T-helper 2 cell (primary cell): ENCODE measurements at regions not wholly inside any gene's neighbourhood (a gene's known extent, or its start where the extent isn't known, plus 50 kb on each side); places are given as distances from the start of the nearest gene placed in this dataset.
"Not testable (repeated sequence)": the region's sequence is repeated elsewhere in the genome, so short reads cannot be mapped to it uniquely, and the experiment has no call there.

ENCODE experiments used
- DNase-seq, 5 experiments: peaks; one replicate each; pipeline versions ENCODE4 v3.0.0 to v3.0.0-alpha.2; 2012 to 2022

DNA sequence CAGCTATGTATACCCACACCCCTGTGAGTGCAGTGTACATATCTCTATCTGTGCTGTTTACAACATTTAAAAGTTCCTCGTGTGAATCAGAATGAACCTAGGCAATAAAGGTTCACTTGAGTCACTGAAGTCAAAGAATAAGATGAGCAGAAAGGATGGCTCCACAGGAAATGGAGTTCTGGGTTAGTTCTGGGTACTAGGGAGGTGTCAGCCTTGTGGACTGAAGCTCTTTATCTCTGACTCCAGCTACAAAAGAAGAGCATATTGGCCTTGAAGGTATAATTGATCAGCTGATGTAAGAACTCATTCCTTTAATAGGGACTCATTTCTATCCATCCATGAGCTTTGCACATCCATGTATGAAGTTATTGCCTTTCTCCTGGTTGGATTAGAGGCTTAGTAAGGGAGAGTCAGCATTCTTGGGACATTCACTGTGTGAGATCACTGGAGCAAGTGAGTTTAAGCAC, 73.9 kb upstream of the BACH2 start:
- DNase-seq, result peak in 1 of 5 experiments; percentile 26

GRCh38 chr6:90369651-90370050, 73.0 kb upstream of the BACH2 start:
- DNase-seq, result no peak

DNA sequence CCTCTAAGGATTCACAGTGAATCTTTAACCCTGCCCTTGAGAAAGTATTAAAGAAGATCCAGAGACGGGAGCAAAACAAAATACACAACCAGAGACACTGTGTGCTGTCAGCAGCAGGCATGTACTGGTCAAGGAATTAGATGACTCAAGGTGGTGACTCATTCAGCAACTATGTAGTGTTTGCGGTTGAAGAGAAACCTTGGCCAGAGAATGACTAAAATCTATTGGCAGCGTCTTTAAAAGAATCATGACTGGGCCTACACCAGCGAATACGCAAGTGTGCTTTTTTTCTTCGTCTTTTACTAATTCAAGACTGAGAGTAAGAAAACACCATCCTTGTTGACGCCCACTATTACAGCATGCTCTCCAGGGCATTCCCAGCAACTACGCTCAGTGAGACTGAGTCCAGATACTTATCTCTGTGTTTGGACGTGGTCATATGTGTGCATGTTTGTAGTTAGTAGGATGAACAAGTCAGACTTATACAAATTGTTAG, 72.4 kb upstream of the BACH2 start:
- peak in 1 of 5 experiments; percentile 89 for DNase-seq

- DNase-seq, result no peak
Measured at GRCh38 chr6:90368601-90369000, 72.0 kb upstream of the BACH2 start.

DNA sequence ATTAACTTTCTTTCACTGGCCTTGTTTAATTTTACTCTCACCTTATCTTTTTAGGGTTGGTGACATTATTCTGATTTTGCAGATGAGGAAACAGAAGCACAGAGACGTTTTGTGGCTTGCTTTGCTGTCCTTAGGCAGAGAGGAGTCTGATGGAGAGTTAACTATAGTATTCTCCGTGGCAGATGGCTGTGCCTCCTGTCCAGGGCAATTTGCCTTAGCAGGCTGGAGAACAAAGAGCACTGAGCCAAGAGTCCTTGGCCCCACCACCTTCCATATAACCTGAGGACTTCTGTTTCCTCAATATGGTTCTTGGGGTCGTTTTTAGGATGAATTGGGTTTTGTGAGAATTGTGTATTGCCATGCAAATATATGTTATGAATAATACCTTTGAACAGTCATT, 71.4 kb upstream of the BACH2 start:
- no peak for DNase-seq

- DNase-seq, result no peak
Measured at GRCh38 chr6:90365565-90366219, 69.0 kb upstream of the BACH2 start.

DNA sequence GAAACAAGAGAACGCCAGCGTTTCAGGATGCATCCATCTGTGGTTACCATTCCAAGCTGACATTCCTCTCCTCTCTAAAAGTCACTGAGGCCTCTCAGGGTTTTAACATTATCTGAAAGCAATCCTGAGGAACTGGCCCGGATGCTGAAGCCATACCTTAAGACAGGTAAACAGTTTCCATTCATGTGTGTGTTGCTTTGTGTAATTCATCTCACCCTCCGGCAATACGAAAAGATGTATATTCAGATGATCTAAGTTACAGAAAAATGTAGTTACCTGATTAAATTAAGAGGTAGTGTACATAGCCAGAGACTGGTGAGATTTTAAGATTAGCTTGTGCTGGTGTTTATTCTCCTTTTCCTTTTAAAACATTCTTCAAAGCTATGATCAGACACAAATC, 68.4 kb upstream of the BACH2 start:
- no peak for DNase-seq

GRCh38 chr6:90364286-90364685, 67.6 kb upstream of the BACH2 start:
- no peak for DNase-seq

DNA sequence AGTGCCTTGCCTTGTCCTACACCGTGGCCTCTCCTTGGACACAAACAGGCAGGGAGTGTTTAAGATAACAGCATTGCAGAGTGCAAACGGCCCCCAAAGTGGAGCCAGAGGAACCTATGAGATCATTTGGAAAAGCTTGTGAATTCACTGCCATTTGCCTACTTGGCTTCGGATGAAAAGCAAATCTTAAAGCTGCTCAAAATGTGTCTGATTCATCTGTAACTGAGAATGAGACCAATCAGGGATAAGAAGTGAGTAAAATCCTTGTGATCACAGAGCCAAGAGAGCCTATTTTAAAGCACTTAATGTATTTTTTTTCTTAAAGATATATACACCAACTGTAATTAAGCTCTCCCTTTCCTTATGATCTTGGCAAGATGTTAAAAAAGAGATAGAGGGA, 65.7 kb upstream of the BACH2 start:
- no peak for DNase-seq

DNA sequence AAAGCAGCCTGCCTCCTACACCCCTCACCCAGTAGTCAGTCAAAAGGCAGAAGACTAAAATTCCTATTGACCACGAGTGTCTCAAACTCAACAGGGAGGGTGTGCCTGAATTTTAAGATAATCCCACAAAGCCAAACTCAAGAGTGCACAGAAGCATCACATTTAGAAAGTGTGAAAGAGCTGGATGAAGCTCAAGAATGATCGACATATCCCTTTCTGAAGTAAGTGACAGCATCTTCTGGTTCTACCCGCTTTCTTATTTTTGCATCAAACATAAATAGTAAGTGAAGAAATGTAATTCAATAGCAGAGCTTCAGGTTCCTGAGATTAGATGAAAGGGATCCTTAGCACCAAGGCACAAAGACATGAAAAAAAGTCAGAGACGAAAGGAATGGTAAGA, 64.5 kb upstream of the BACH2 start:
- DNase-seq, result no peak

- not testable (repeated sequence) for DNase-seq
Measured at GRCh38 chr6:90358036-90358770, 61.6 kb upstream of the BACH2 start.

DNA sequence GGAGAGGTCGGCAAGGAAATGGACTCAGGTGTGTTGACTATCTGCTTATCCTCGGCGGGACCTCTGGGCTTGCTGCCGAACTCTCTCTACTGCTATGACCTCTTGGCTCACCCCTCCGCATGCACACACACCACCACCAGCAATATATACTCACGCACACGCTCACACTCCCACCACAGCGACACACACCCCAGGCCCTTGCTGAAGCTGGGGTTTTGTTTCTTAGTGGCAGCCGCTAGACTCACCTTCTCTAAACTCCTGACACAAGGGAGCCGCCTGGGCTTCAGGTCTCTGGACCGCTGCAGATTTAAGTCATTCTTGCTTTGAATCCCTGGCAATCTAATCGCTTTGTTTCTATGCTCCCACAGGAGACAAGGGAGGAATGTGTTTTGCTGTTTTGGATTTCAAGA, 59.4 kb upstream of the BACH2 start:
- no peak for DNase-seq

DNA sequence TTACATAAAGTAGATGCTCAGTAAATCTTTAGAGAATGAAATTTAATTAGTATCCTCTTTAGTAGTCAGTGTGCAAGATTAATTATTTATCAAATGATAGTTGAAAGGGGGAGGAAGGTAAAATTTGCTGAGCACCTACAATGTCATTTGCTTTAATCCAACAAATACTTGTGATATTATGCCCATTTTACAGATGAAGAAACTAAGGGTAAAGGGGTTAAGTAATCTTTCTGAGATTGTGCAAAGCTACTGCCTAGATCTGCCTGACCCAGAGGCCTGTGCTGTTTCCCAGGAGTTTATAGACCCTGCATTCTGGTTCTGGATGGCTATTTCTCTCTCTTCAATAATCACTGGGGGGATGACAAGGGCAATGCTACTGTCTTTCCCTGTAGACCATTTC, 58.3 kb upstream of the BACH2 start:
- DNase-seq, result no peak

- no peak for DNase-seq
Measured at GRCh38 chr6:90351696-90352095, 55.1 kb upstream of the BACH2 start.

- DNase-seq, result peak in 2 of 5 experiments; percentile 58 to 74
Measured at GRCh38 chr6:90350689-90351554, 54.3 kb upstream of the BACH2 start.

GRCh38 chr6:90347411-90347851, 50.8 kb upstream of the BACH2 start:
- DNase-seq, result no peak

DNA sequence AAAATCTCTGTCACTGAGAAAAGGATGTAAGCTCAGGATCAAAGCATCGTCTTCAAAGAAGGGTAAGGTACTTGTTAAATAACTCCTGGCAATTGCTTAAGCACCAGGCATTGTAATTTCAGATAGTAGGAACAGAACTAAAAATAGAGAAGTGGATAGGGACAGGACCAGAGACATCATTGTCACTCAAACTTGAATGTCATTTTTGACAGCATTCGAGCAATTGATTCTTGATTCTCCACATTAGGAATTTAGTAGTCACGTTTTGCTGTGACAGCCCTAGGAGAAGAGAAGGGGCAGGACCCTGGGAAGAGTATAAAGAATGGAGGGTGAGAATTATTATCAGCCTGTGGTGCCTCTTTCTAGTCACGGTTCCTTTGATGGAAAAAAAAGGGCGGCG, 50.1 kb upstream of the BACH2 start:
- no peak for DNase-seq
